ENCODE measurements at regions not wholly inside any gene's neighbourhood (a gene's known extent, or its start where the extent isn't known, plus 50 kb on each side); places are given as distances from the start of the nearest gene placed in this dataset.

DNA sequence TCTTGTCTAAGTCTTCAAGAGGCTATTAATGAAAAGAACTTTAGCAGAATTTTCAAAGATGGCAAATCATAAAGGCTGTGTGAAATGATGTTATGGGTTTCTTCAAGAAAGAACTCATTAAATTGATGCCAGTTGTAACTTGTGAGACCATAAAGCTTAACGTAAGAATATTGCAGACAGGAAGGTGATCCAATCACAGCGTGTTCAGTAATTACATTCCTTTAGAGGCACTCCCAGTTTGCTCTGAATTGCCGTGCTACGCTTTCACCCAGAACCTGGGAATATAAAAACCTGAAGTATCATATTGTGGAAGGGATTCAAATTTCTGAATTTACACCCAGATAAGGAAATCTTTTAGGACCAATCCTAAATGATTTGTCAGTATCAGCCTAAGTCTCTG lies 64.1 kb upstream of the ITGB1 start:
- H4K20me1 ChIP-seq (replicated peaks; ENCODE audit: control insufficient read depth, extremely low read depth, insufficient read depth, low read length): no peaks in the 10 kb centered on the region
- no peaks in the 10 kb centered on the region for H3K4me1 ChIP-seq (ENCODE audit: control insufficient read depth, extremely low read depth, insufficient read depth, low read length)
- ChIA-PET POLR2A (no interaction called here), CTCF (interaction anchor here (1.3 kb wide), 1 partner anchor 13 kb away, joined by 4 read pairs; no protein-coding TSS in a partner anchor)
- H3K9ac ChIP-seq (replicated peaks; ENCODE audit: extremely low read depth, insufficient read depth, low read length): no peak overlapping the region
- no peak overlapping the region for H2AFZ ChIP-seq (ENCODE audit: low read depth, low read length)
- no TSS peak for BruUV-seq (replicated peaks)
- no peaks in the 10 kb centered on the region for H3K79me2 ChIP-seq (ENCODE audit: control insufficient read depth, insufficient read depth, low read length)
- H3K4me3 ChIP-seq (replicated peaks in 1 of 3; ENCODE audit: insufficient read depth in 1 of 3, low read depth in 1 of 3, low read length in 3 of 3): no peak overlapping the region
- no peaks in the 10 kb centered on the region for H3K36me3 ChIP-seq (ENCODE audit: control insufficient read depth in 2 of 2, extremely low read depth in 1 of 2, insufficient read depth in 2 of 2, low read length in 2 of 2)
- H3K27ac ChIP-seq (ENCODE audit: insufficient read depth, low read depth, low read length): no peak overlapping the region
- DNase-seq (ENCODE audit: low read depth, low spot score) (no peak), FAIRE-seq (no peak)
- intact Hi-C loops (cut with micrococcal nuclease): no loop called here
- H3K9me1 ChIP-seq (replicated peaks; ENCODE audit: control insufficient read depth, extremely low read depth, insufficient read depth, low read length): no peaks in the 10 kb centered on the region
- dilution Hi-C loops (cut with MboI; ENCODE audit: extremely low pct_ligation_motif_present, low sequenced_read_pairs): no loop called here
- no peak for TF ChIP-seq POLR2AphosphoS5 (IDR thresholded peaks at IDR 0.05; ENCODE audit: insufficient read depth, low read depth, low read length)
- TF ChIP-seq JUN (IDR thresholded peaks at IDR 0.05; ENCODE audit: borderline replicate concordance, insufficient read depth, insufficient read length, low read depth): no peak
- no peak for TF ChIP-seq POLR2A (IDR thresholded peaks at IDR 0.05; ENCODE audit: low read depth, low read length)
- TF ChIP-seq MAX (IDR thresholded peaks at IDR 0.05; ENCODE audit: insufficient read depth, insufficient read length): no peak
- TF ChIP-seq EZH2 (IDR thresholded peaks at IDR 0.05; ENCODE audit: borderline replicate concordance, low read depth, low read length, severe bottlenecking): no peak
- TF ChIP-seq GATA2 (IDR thresholded peaks at IDR 0.05; ENCODE audit: insufficient read depth, insufficient read length, low read depth, low read length): no peak
- no peak for TF ChIP-seq MYC (IDR thresholded peaks at IDR 0.05; ENCODE audit: low read depth, low read length)
- TF ChIP-seq FOS (IDR thresholded peaks at IDR 0.05; ENCODE audit: borderline replicate concordance, insufficient read depth, low read length): no peak
- TF ChIP-seq, protein P1, sequence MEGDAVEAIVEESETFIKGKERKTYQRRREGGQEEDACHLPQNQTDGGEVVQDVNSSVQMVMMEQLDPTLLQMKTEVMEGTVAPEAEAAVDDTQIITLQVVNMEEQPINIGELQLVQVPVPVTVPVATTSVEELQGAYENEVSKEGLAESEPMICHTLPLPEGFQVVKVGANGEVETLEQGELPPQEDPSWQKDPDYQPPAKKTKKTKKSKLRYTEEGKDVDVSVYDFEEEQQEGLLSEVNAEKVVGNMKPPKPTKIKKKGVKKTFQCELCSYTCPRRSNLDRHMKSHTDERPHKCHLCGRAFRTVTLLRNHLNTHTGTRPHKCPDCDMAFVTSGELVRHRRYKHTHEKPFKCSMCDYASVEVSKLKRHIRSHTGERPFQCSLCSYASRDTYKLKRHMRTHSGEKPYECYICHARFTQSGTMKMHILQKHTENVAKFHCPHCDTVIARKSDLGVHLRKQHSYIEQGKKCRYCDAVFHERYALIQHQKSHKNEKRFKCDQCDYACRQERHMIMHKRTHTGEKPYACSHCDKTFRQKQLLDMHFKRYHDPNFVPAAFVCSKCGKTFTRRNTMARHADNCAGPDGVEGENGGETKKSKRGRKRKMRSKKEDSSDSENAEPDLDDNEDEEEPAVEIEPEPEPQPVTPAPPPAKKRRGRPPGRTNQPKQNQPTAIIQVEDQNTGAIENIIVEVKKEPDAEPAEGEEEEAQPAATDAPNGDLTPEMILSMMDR (IDR thresholded peaks at IDR 0.05; ENCODE audit: extremely low read depth in 1 of 2, insufficient read depth in 1 of 2, low read depth in 1 of 2, low read length in 2 of 2): no peak
- no peak overlapping the region for H3K4me2 ChIP-seq (ENCODE audit: insufficient read depth, low read length)
- no peaks in the 10 kb centered on the region for H3K27me3 ChIP-seq (ENCODE audit: control insufficient read depth in 2 of 2, insufficient read depth in 2 of 2, low read length in 2 of 2)
- no peaks in the 10 kb centered on the region for H3K9me3 ChIP-seq (replicated peaks; ENCODE audit: control insufficient read depth, insufficient read depth, low read length)

All from endothelial cell of umbilical vein (primary cell).